A549 (cell line): ENCODE measurements at regions not wholly inside any gene's neighbourhood (a gene's known extent, or its start where the extent isn't known, plus 50 kb on each side); places are given as distances from the start of the nearest gene placed in this dataset.

Experiments
- ATAC-seq, 2 experiments: fragments of 200-7000 bp in 1 of 2; fragments of >200 bp in 1 of 2; cut with Nextera tagmentation in 1 of 2; cut with Tn5 transposase in 1 of 2; 3 replicates each; pipeline versions ENCODE4 v1.8.0 to v1.9.1; 2018 to 2020; ENCODE audit warnings: mild to moderate bottlenecking in 1 of 2, moderate library complexity in 1 of 2
- CTCF ChIA-PET: fragments of 300-600 bp; sonication (Branson Sonifier 250); formaldehyde crosslinking; extraction: SDS; loops from one replicate; lab custom pipeline; 2021; ENCODE audit warnings: antibody characterized with exemption, inconsistent platforms; lab: Yijun Ruan, JAX
- POLR2A ChIA-PET: fragments of 350-600 bp; formaldehyde crosslinking; extraction: SDS; loops from one replicate; lab custom pipeline; 2021; ENCODE audit warnings: antibody characterized with exemption, inconsistent platforms; lab: Yijun Ruan, JAX
- DNase-seq, 2 experiments: peaks; one replicate each; pipeline versions ENCODE4 v3.0.0 to v3.0.0-alpha.2; 2011 to 2016; ENCODE audit warnings: low read depth in 1 of 2, low spot score in 1 of 2
- FAIRE-seq: peaks from 2 replicates; lab custom pipeline; 2011; peaks lifted over from hg19 to GRCh38; lab: Jason Lieb, UNC
- H3K27ac ChIP-seq, 2 experiments: fragments of >200 bp; sonication (Bioruptor Twin); formaldehyde crosslinking; 3 replicates each; pipeline ENCODE4 v1.5.1; 2016 to 2017
- H3K4me1 ChIP-seq: fragments of >200 bp; sonication (Bioruptor Twin); formaldehyde crosslinking; 3 replicates; pipeline ENCODE4 v1.6.1; 2016
- H3K4me2 ChIP-seq: fragments of >200 bp; sonication (Bioruptor Twin); formaldehyde crosslinking; 3 replicates; pipeline ENCODE4 v1.6.1; 2016
- H3K4me3 ChIP-seq: fragments of >200 bp; sonication (Bioruptor Twin); formaldehyde crosslinking; 3 replicates; pipeline ENCODE4 v1.5.1; 2016
- H3K9me3 ChIP-seq: fragments of >200 bp; sonication (Bioruptor Twin); formaldehyde crosslinking; 3 replicates; pipeline ENCODE4 v1.6.1; 2016
- ATOH8 ChIP-seq: fragments of 250-450 bp; sonication (Bioruptor Pico); IDR thresholded peaks from 2 replicates; pipeline ENCODE4 v1.5.0; 2020; ENCODE audit warnings: low read depth, mild to moderate bottlenecking, moderate library complexity
- BCL3 ChIP-seq: fragments of >200 bp; sonication (Bioruptor Twin); formaldehyde crosslinking; IDR thresholded peaks from 3 replicates; pipeline ENCODE4 v1.6.1; 2016
- BHLHE40 ChIP-seq: IDR thresholded peaks from 2 replicates; pipeline ENCODE4 v1.6.1; 2012; ENCODE audit warnings: low read depth, low read length, inconsistent platforms
- CBX2 ChIP-seq: fragments of 200-600 bp; sonication (generic); IDR thresholded peaks from 2 replicates; pipeline ENCODE4 v1.6.1; 2016; ENCODE audit warnings: low read depth, mild to moderate bottlenecking, borderline replicate concordance
- CBX8 ChIP-seq: fragments of 200-600 bp; sonication (generic); IDR thresholded peaks from 2 replicates; pipeline ENCODE4 v1.6.1; 2016
- CTCF ChIP-seq: fragments of >200 bp; sonication (Bioruptor Twin); formaldehyde crosslinking; IDR thresholded peaks from 3 replicates; pipeline ENCODE4 v1.5.1; 2016
- EHF ChIP-seq: fragments of 250-450 bp; sonication (Bioruptor Pico); IDR thresholded peaks from 2 replicates; pipeline ENCODE4 v1.5.0; 2020; ENCODE audit warnings: mild to moderate bottlenecking
- EHMT2 ChIP-seq: fragments of 200-600 bp; sonication (generic); IDR thresholded peaks from 2 replicates; pipeline ENCODE4 v1.6.1; 2016; ENCODE audit warnings: antibody characterized with exemption, low read depth, mild to moderate bottlenecking, moderate library complexity
- ELK1 ChIP-seq: fragments of 150-350 bp; IDR thresholded peaks from 2 replicates; pipeline ENCODE4 v1.6.1; 2014; ENCODE audit warnings: low read depth, mild to moderate bottlenecking, low read length
- EP300 ChIP-seq, 2 experiments: fragments of >200 bp; sonication (Bioruptor Twin); formaldehyde crosslinking; IDR thresholded peaks; 2 replicates in 1 of 2; 3 replicates in 1 of 2; pipeline ENCODE4 v1.6.1; 2016 to 2017
- ESRRA ChIP-seq: fragments of 150-350 bp; IDR thresholded peaks from 2 replicates; pipeline ENCODE4 v1.6.1; 2014; ENCODE audit warnings: mild to moderate bottlenecking, low read length, borderline replicate concordance
- FOSB ChIP-seq: fragments of 250-450 bp; sonication (Bioruptor Pico); IDR thresholded peaks from 2 replicates; pipeline ENCODE4 v1.5.0; 2020; ENCODE audit warnings: mild to moderate bottlenecking, moderate library complexity
- FOSL2 ChIP-seq, 2 experiments: fragments of 450-650 bp in 1 of 2; fragments of >200 bp in 1 of 2; sonication (Bioruptor Twin) in 1 of 2; formaldehyde crosslinking; IDR thresholded peaks; 2 replicates each; pipeline versions ENCODE4 v1.5.0 to v1.6.1; 2016 to 2020; ENCODE audit warnings: mild to moderate bottlenecking in 1 of 2, moderate library complexity in 1 of 2
- GATA3 ChIP-seq: IDR thresholded peaks from 2 replicates; pipeline ENCODE4 v1.6.1; 2012; ENCODE audit warnings: borderline replicate concordance
- HOXA7 ChIP-seq: fragments of 250-450 bp; sonication (Bioruptor Pico); IDR thresholded peaks from 2 replicates; pipeline ENCODE4 v1.5.0; 2020; ENCODE audit warnings: mild to moderate bottlenecking, moderate library complexity
- JUN ChIP-seq, 2 experiments: fragments of >200 bp; sonication (Bioruptor Twin); formaldehyde crosslinking; IDR thresholded peaks; 2 replicates in 1 of 2; 3 replicates in 1 of 2; pipeline ENCODE4 v1.6.1; 2016 to 2017
- KDM1A ChIP-seq: fragments of 200-600 bp; sonication (generic); IDR thresholded peaks from 2 replicates; pipeline ENCODE4 v1.6.1; 2016; ENCODE audit warnings: low read depth, mild to moderate bottlenecking
- MAFK ChIP-seq: fragments of 450-650 bp; IDR thresholded peaks from 2 replicates; pipeline ENCODE4 v1.6.1; 2014; ENCODE audit not compliant: partially characterized antibody
- NFE2L2 ChIP-seq: fragments of 150-350 bp; conservative IDR thresholded peaks from 2 replicates; pipeline ENCODE4 v1.6.1; 2014; ENCODE audit warnings: low read length
- PBX3 ChIP-seq: IDR thresholded peaks from 2 replicates; pipeline ENCODE4 v1.6.1; 2012
- PHF8 ChIP-seq: fragments of 200-600 bp; sonication (generic); IDR thresholded peaks from 2 replicates; pipeline ENCODE4 v1.6.1; 2016; ENCODE audit warnings: low read depth, mild to moderate bottlenecking, antibody characterized with exemption, moderate library complexity, borderline replicate concordance
- POLR2AphosphoS2 ChIP-seq: conservative IDR thresholded peaks from 2 replicates; pipeline ENCODE4 v1.6.1; 2012; ENCODE audit warnings: low read length, improper control_type of control experiment, inconsistent platforms
- RARB ChIP-seq: fragments of 250-450 bp; sonication (Bioruptor Pico); IDR thresholded peaks from 2 replicates; pipeline ENCODE4 v1.8.0; 2021; ENCODE audit warnings: mild to moderate bottlenecking, moderate library complexity
- RCOR1 ChIP-seq: fragments of 150-350 bp; IDR thresholded peaks from 2 replicates; pipeline ENCODE4 v1.6.1; 2014; ENCODE audit warnings: antibody characterized with exemption, low read length, low read depth
- RFX5 ChIP-seq: fragments of 450-650 bp; IDR thresholded peaks from 2 replicates; pipeline ENCODE4 v1.7.1; 2014; ENCODE audit warnings: antibody characterized with exemption, mild to moderate bottlenecking, moderate library complexity
- SMC3 ChIP-seq: fragments of >200 bp; sonication (Bioruptor Twin); formaldehyde crosslinking; IDR thresholded peaks from 3 replicates; pipeline ENCODE4 v1.6.1; 2018; ENCODE audit warnings: inconsistent platforms
- SREBF2 ChIP-seq: fragments of 450-650 bp; IDR thresholded peaks from 2 replicates; pipeline ENCODE4 v1.6.1; 2014; ENCODE audit warnings: mild to moderate bottlenecking, moderate library complexity
- TFCP2L1 ChIP-seq: fragments of 250-450 bp; sonication (Bioruptor Pico); IDR thresholded peaks from 2 replicates; pipeline ENCODE4 v1.5.0; 2021; ENCODE audit warnings: mild to moderate bottlenecking
- WGBS: methylation state at CpG from one replicate; pipeline ENCODE4 v1.1.6; 2017; ENCODE audit errors: missing lambda C conversion rate; 5-methylcytosine and 5-hydroxymethylcytosine counted together

GRCh38 chr14:101291390-101291789 is 269.9 kb upstream of the DIO3 start:
- Histone ChIP-seq H3K4me3 (no peak overlapping the region), H3K9me3 (peaks cover 5% of the 10 kb centered on the region; the same call in 2 of the 3 replicates), H3K4me2 (no peak overlapping the region), H3K4me1 (no peaks in the 10 kb centered on the region), H3K27ac (no peak overlapping the region)
- DNase-seq (no peak), ATAC-seq (no peak), FAIRE-seq (no peak)
- ChIA-PET POLR2A (no interaction called here), CTCF (interaction anchor here (0.6 to 1.5 kb wide), 2 partner anchors 52 to 440 kb away, joined by 3 read pairs; no protein-coding TSS in a partner anchor)
- WGBS: 50% methylated on average over 3 of the region's 3 CpGs
- TF ChIP-seq EP300 (IDR thresholded peaks at IDR 0.05): no peak
- TF ChIP-seq POLR2AphosphoS2: no peak
- TF ChIP-seq HOXA7 (CRISPR knock-in tag): no peak
- no peak for TF ChIP-seq ESRRA
- TF ChIP-seq PHF8: no peak
- no peak for TF ChIP-seq EHMT2
- no peak for TF ChIP-seq RARB (CRISPR knock-in tag)
- TF ChIP-seq PBX3: no peak
- no peak for TF ChIP-seq KDM1A
- no peak for TF ChIP-seq BCL3
- TF ChIP-seq RFX5: no peak
- no peak for TF ChIP-seq BHLHE40
- no peak for TF ChIP-seq SMC3
- no peak for TF ChIP-seq TFCP2L1 (CRISPR knock-in tag)
- no peak for TF ChIP-seq FOSL2 (IDR thresholded peaks at IDR 0.05)
- TF ChIP-seq FOSL2 (CRISPR knock-in tag; IDR thresholded peaks at IDR 0.05): no peak
- TF ChIP-seq ELK1: no peak

- Histone ChIP-seq H3K4me3 (no peak overlapping the region), H3K27ac (no peak overlapping the region), H3K4me1 (no peaks in the 10 kb centered on the region), H3K4me2 (no peak overlapping the region), H3K9me3 (peaks cover 12% of the 10 kb centered on the region)
- no peak for DNase-seq
- ChIA-PET CTCF (no interaction called here), POLR2A (no interaction called here)
- ATAC-seq: no peak
- no peak for FAIRE-seq
- 73% methylated on average over 5 of the region's 5 CpGs for WGBS
- no peak for TF ChIP-seq SREBF2
These were observed 268.8 kb upstream of the DIO3 start for GRCh38 chr14:101292448-101292847.

GRCh38 chr14:101293605-101294004 is 267.7 kb upstream of the DIO3 start:
- no peak for TF ChIP-seq ATOH8 (CRISPR knock-in tag)
- TF ChIP-seq FOSB: no peak
- no peak for TF ChIP-seq RARB (CRISPR knock-in tag)
- no peak for TF ChIP-seq JUN (IDR thresholded peaks at IDR 0.05)
- no peak for TF ChIP-seq EHF (CRISPR knock-in tag)
- no peak for TF ChIP-seq GATA3
- no peak for TF ChIP-seq CTCF
- TF ChIP-seq RCOR1: no peak
- TF ChIP-seq CBX8: no peak
- no peak for TF ChIP-seq MAFK
- TF ChIP-seq CBX2: no peak
- no peak for TF ChIP-seq NFE2L2
- ATAC-seq (no peak), FAIRE-seq (no peak), DNase-seq (no peak)
- Histone ChIP-seq H3K27ac (no peak overlapping the region), H3K4me3 (no peak overlapping the region), H3K4me2 (no peak overlapping the region), H3K4me1 (no peaks in the 10 kb centered on the region), H3K9me3 (peaks cover 19% of the 10 kb centered on the region)
- CTCF ChIA-PET: interaction anchor here (0.8 to 1.1 kb wide), 2 partner anchors 31 to 43 kb away, joined by 3 read pairs; no protein-coding TSS in a partner anchor
- POLR2A ChIA-PET: no interaction called here
